ENCODE measurements at regions not wholly inside any gene's neighbourhood (a gene's known extent, or its start where the extent isn't known, plus 50 kb on each side); places are given as distances from the start of the nearest gene placed in this dataset.

DNA sequence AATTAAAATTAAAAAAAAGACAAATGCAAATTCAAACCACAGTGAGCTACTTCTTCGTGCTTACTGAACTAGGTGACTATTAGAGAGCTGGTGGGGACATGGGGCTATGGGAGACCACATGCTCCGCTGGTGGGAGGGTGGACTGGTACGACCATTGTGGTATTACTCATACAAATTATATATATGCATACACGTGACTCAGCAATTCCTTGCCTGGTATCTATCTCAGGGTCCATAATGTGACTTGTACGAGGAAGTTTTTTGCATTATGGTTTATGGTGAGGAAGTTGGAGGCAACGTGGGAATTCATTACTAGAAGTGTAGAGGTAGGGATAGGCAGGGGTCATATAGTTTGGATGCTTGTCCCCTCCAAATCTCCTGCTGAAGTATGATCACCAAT, 1112.7 kb downstream of the TYW1 start:
- no peaks in the 10 kb centered on the region for H3K4me1 ChIP-seq (ENCODE audit: insufficient read depth, low read length)
- no peak overlapping the region for H2AFZ ChIP-seq (ENCODE audit: low read depth, low read length)
- no peaks in the 10 kb centered on the region for H3K9me3 ChIP-seq (ENCODE audit: low read length)
- H3K36me3 ChIP-seq (ENCODE audit: insufficient read depth, low read length), result no peaks in the 10 kb centered on the region
- H3K4me3 ChIP-seq (ENCODE audit: low read length), result no peak overlapping the region
- H3K27me3 ChIP-seq (ENCODE audit: insufficient read depth, low read length), result no peaks in the 10 kb centered on the region

DNA sequence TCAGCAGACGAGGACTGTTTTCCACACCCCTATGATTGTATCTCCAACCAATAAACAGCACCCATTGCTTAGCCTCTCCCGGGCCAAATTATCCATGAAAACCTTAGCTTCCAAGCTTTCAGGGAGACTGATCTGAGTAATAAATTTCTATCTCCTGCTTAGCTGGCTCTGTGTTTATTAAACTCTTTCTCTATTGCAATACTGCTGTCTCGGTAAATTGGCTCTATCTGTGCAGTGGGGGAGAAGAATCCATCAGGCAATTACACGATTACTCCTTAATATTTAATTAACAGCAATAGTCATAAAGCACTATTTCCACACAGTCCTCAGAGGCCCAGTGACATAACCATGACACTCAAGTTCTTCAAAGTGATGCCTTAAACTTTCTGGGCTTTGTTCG, 1122.8 kb downstream of the TYW1 start:
- H3K4me3 ChIP-seq (ENCODE audit: low read length), result no peak overlapping the region
- no peak overlapping the region for H2AFZ ChIP-seq (ENCODE audit: low read depth, low read length)
- no peaks in the 10 kb centered on the region for H3K9me3 ChIP-seq (ENCODE audit: low read length)
- no peaks in the 10 kb centered on the region for H3K4me1 ChIP-seq (ENCODE audit: insufficient read depth, low read length)
- H3K27me3 ChIP-seq (ENCODE audit: insufficient read depth, low read length), result no peaks in the 10 kb centered on the region
- H3K36me3 ChIP-seq (ENCODE audit: insufficient read depth, low read length), result no peaks in the 10 kb centered on the region

DNA sequence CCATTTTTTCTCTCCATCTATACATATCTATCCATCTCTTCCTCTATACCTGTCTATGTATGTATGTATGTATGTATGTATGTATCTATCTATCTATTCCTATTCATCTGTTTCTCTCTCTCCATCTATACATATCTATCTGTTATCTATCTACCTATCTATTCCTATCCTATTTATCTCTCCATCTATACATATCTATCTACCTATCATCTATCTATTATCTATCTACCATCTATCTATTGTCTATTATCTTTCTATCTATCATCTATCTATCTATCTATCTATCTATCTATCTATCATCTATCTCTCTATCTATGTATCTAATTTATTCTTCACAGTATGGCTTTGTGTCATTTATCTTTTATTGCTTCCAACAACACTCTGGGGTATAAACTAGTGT, 1124.4 kb downstream of the TYW1 start:
- no peaks in the 10 kb centered on the region for H3K9me3 ChIP-seq (ENCODE audit: low read length)
- no peaks in the 10 kb centered on the region for H3K27me3 ChIP-seq (ENCODE audit: insufficient read depth, low read length)
- H3K4me1 ChIP-seq (ENCODE audit: insufficient read depth, low read length), result no peaks in the 10 kb centered on the region
- H2AFZ ChIP-seq (ENCODE audit: low read depth, low read length), result no peak overlapping the region
- H3K4me3 ChIP-seq (ENCODE audit: low read length), result no peak overlapping the region
- H3K36me3 ChIP-seq (ENCODE audit: insufficient read depth, low read length), result no peaks in the 10 kb centered on the region

DNA sequence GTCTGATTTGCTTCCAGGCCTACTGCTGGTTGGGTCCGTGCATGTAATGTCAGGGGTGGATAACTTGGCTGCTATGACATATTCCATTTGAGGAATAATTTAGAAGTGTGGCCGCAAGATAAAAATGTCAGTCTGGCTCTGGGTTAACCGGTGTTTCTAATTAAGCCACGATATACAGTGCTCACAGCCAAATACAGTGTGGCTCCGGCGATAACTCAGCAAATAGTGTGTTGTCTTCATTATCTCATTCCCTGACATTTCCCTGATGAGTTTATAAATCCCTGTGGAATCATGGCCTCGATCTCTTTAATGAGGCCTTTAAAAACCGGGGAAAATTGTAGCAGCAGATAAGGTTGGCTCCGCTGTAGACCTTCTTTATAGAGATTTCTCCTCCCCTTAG, 1125.0 kb downstream of the TYW1 start:
- Histone ChIP-seq H3K9me3 (ENCODE audit: low read length) (no peaks in the 10 kb centered on the region), H3K36me3 (ENCODE audit: insufficient read depth, low read length) (no peaks in the 10 kb centered on the region), H3K4me1 (ENCODE audit: insufficient read depth, low read length) (no peaks in the 10 kb centered on the region), H2AFZ (ENCODE audit: low read depth, low read length) (no peak overlapping the region), H3K27me3 (ENCODE audit: insufficient read depth, low read length) (no peaks in the 10 kb centered on the region), H3K4me3 (ENCODE audit: low read length) (no peak overlapping the region)

DNA sequence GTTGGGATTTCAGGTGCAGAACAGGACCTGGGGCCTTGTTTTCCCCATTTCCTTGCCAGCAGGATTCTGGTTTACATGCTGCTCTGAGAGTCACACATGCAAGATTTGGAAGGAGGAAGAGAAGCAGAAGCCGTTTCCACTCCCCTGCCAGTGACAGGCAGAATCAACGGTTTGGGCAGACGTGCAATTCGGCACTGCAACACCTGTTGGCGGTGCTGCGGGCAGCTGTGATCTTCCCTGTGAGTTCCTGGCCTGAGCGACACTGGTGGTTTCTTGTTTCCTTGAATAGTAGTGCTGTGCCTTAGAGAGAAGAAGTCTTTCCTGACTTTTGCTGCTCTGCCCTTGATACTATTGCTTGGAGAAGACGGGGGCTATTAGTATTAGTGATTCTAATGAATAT, 1126.2 kb downstream of the TYW1 start:
- no peaks in the 10 kb centered on the region for H3K27me3 ChIP-seq (ENCODE audit: insufficient read depth, low read length)
- no peak overlapping the region for H2AFZ ChIP-seq (ENCODE audit: low read depth, low read length)
- H3K4me1 ChIP-seq (ENCODE audit: insufficient read depth, low read length), result no peaks in the 10 kb centered on the region
- no peak overlapping the region for H3K4me3 ChIP-seq (ENCODE audit: low read length)
- H3K9me3 ChIP-seq (ENCODE audit: low read length), result no peaks in the 10 kb centered on the region
- H3K36me3 ChIP-seq (ENCODE audit: insufficient read depth, low read length), result no peaks in the 10 kb centered on the region

DNA sequence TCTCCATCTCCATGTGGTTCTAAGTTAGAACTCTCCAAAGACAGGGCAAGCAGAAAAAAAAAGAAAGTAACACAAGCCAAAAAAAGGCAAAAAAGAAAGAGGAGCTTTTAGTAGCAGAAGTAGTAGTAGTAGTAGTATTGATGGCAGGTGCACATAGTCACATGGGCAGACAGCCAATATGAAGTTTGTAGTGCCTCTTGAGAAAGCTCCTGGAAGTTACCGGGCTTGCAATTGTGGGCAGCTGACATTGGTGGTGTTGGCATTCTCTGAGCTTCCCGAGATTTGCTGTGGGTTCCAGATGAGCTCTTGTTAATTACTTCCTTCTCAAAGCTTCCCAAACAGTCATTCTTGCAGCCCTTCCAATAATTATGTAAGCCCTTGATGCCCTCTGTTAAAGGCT, 1128.5 kb downstream of the TYW1 start:
- Histone ChIP-seq H3K27me3 (ENCODE audit: insufficient read depth, low read length) (no peaks in the 10 kb centered on the region), H3K36me3 (ENCODE audit: insufficient read depth, low read length) (no peaks in the 10 kb centered on the region), H3K4me3 (ENCODE audit: low read length) (no peak overlapping the region), H3K4me1 (ENCODE audit: insufficient read depth, low read length) (no peaks in the 10 kb centered on the region), H2AFZ (ENCODE audit: low read depth, low read length) (no peak overlapping the region), H3K9me3 (ENCODE audit: low read length) (no peaks in the 10 kb centered on the region)

DNA sequence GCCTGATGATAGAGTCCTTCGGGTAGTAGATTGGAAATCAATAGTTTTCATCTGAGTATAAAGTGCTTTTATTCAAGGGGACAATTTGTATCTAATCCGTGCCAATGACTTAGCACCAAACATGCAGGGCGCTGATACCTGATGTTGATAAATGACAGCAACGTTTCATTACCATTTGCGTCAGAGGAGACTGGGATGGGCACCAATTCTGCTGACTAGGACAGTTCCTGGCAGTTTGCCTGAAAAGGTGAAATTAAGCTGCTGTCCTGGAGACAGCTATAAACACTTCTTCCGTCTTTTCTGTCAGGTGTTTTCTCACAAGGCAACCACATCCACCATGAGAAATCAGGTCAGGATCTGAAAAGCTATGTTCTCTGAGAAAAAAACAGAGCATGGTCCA, 1136.4 kb downstream of the TYW1 start:
- Histone ChIP-seq H3K4me3 (ENCODE audit: low read length) (no peak overlapping the region), H3K4me1 (ENCODE audit: insufficient read depth, low read length) (no peaks in the 10 kb centered on the region), H2AFZ (ENCODE audit: low read depth, low read length) (no peak overlapping the region), H3K9me3 (ENCODE audit: low read length) (no peaks in the 10 kb centered on the region), H3K27me3 (ENCODE audit: insufficient read depth, low read length) (no peaks in the 10 kb centered on the region), H3K36me3 (ENCODE audit: insufficient read depth, low read length) (no peaks in the 10 kb centered on the region)

DNA sequence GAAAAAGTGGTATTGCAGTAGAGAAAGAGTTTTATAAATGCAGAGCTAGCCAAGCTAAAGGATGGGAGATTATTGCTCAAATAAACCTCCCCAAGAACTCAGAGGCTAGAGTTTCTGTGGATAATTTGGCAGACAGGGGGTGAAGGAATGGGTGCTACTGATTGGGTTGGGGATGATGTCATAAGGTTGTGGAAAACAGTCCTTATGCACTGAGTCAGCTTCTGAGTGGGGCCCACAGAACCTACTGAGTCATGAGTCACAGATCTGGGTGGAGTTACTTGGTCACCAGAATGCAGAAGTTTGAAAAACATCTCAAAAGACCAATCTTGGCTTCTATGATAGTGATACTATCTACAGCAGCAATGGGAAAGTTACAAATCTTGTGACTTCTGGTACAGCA, 1146.7 kb downstream of the TYW1 start:
- Histone ChIP-seq H3K27me3 (ENCODE audit: insufficient read depth, low read length) (no peaks in the 10 kb centered on the region), H3K4me3 (ENCODE audit: low read length) (no peak overlapping the region), H2AFZ (ENCODE audit: low read depth, low read length) (no peak overlapping the region), H3K9me3 (ENCODE audit: low read length) (no peaks in the 10 kb centered on the region), H3K36me3 (ENCODE audit: insufficient read depth, low read length) (no peaks in the 10 kb centered on the region), H3K4me1 (ENCODE audit: insufficient read depth, low read length) (no peaks in the 10 kb centered on the region)

DNA sequence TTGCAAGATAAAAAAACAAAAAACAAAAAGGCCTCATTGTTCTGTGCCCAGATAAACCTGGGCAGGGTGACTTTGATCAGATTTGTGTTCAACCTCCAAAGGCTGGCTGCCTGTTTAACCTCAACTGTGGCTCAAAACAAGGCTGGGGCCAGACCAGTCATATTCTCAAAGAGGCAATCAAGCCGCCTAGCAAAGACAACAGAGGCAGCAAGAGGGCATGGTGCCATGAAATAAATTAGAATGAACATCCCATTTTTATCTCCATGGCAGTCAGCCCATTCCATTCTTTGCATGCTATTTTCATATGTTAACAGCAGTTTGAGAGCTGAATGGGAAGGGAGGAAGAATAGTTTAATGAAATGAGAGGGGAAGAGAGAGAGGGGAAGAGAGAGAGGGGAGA, 1150.3 kb downstream of the TYW1 start:
- Histone ChIP-seq H3K4me3 (ENCODE audit: low read length) (no peak overlapping the region), H2AFZ (ENCODE audit: low read depth, low read length) (no peak overlapping the region), H3K9me3 (ENCODE audit: low read length) (no peaks in the 10 kb centered on the region), H3K4me1 (ENCODE audit: insufficient read depth, low read length) (no peaks in the 10 kb centered on the region), H3K36me3 (ENCODE audit: insufficient read depth, low read length) (no peaks in the 10 kb centered on the region), H3K27me3 (ENCODE audit: insufficient read depth, low read length) (no peaks in the 10 kb centered on the region)

DNA sequence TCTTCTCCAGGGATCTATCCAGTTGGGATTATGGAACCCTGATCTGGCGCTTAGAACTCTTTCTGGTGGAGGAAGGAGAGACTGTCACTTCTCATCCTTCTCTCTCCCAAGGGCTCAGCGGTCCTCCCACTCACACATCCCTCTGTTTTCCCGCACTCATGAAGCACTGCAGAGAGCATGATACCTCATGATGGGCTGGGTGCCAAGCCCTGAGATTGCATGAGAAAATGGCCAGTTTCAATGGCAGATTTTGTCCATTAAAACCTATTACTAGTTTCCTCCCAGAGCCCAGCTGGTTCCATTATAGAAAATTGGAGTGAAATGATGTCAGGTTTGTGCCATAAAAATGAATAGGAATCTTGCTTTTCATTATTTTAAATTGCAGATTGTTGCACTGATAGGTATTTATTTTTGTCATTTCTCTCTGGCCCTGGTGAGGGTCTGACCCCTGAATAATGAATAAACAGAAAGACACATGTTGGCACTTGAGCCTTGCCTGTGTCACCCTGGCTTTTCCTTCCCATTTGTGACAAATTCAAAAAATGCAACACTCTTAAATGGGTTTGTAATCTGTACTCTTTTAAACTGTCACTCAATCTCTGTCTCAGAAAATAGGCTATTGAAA, 1151.1 kb downstream of the TYW1 start:
- Histone ChIP-seq H3K36me3 (ENCODE audit: insufficient read depth, low read length) (no peaks in the 10 kb centered on the region), H2AFZ (ENCODE audit: low read depth, low read length) (no peak overlapping the region)

DNA sequence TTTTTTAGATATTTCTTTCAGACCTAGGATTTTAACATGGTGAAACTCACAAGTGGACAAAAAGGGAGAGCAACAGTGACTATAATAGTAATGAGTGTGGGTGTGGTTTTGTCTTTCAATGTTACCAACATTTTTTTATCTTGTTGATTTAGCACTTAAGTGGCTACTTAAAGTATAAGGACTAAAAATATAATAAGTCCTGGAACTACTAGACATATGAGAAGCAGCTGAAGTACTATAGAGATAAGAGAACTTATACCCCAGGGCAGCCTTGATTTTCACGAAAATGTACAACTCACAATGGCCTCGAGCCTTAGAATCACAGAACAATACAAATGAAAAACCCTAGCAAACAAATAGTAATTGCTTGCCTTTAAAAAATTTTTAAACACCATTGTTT, 1151.8 kb downstream of the TYW1 start:
- Histone ChIP-seq H3K9me3 (ENCODE audit: low read length) (no peaks in the 10 kb centered on the region), H2AFZ (ENCODE audit: low read depth, low read length) (no peak overlapping the region), H3K36me3 (ENCODE audit: insufficient read depth, low read length) (no peaks in the 10 kb centered on the region), H3K27me3 (ENCODE audit: insufficient read depth, low read length) (no peaks in the 10 kb centered on the region), H3K4me3 (ENCODE audit: low read length) (no peak overlapping the region), H3K4me1 (ENCODE audit: insufficient read depth, low read length) (no peaks in the 10 kb centered on the region)

More for the DNA sequence above, 1151.1 kb downstream of the TYW1 start:
- H3K4me1 ChIP-seq (ENCODE audit: insufficient read depth, low read length), result no peaks in the 10 kb centered on the region
- no peak overlapping the region for H3K4me3 ChIP-seq (ENCODE audit: low read length)
- no peaks in the 10 kb centered on the region for H3K27me3 ChIP-seq (ENCODE audit: insufficient read depth, low read length)
- H3K9me3 ChIP-seq (ENCODE audit: low read length), result no peaks in the 10 kb centered on the region

DNA sequence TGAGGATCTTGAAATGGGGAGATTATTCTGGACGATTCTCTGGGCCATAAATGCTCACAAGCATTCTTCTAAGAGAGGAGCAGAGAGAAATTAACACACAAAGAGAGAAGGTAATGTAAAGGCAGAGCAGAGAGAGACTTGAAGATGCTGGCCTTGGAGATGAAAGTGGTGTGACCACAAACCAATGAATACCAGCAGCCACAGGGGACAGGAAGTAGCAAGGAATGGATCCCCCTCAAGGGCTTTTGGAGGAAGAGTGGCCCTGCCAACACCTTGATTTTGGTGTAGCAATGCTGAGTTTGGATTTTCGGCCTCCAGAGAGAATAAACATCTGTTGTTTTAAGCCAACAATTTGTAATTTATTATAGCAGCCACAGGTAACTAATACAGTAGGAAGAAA, 1155.6 kb downstream of the TYW1 start:
- no peaks in the 10 kb centered on the region for H3K27me3 ChIP-seq (ENCODE audit: insufficient read depth, low read length)
- no peak overlapping the region for H3K4me3 ChIP-seq (ENCODE audit: low read length)

DNA sequence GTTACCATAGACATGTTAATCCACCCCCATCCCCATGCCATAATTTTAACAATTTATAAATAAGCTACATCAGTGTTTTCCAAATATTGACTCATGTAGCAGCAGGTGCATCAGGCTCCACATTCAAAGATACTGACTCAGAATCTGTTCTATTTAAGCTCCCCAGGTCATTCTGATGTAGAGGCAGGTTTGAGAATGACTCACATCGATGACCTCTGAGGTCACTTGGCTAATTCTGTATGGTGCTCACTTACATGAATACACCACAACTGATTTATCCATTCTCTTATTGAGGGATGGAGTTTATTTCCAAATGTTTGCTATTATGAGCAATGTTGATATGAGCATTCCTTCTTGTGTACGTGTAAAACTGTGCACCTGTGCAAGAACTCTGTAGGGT, 1159.0 kb downstream of the TYW1 start:
- Histone ChIP-seq H3K27me3 (ENCODE audit: insufficient read depth, low read length) (no peaks in the 10 kb centered on the region), H3K4me3 (ENCODE audit: low read length) (no peak overlapping the region), H2AFZ (ENCODE audit: low read depth, low read length) (no peak overlapping the region), H3K9me3 (ENCODE audit: low read length) (no peaks in the 10 kb centered on the region), H3K36me3 (ENCODE audit: insufficient read depth, low read length) (no peaks in the 10 kb centered on the region), H3K4me1 (ENCODE audit: insufficient read depth, low read length) (no peaks in the 10 kb centered on the region)

More for the DNA sequence above, 1155.6 kb downstream of the TYW1 start:
- no peaks in the 10 kb centered on the region for H3K4me1 ChIP-seq (ENCODE audit: insufficient read depth, low read length)
- no peaks in the 10 kb centered on the region for H3K9me3 ChIP-seq (ENCODE audit: low read length)
- no peaks in the 10 kb centered on the region for H3K36me3 ChIP-seq (ENCODE audit: insufficient read depth, low read length)
- no peak overlapping the region for H2AFZ ChIP-seq (ENCODE audit: low read depth, low read length)

DNA sequence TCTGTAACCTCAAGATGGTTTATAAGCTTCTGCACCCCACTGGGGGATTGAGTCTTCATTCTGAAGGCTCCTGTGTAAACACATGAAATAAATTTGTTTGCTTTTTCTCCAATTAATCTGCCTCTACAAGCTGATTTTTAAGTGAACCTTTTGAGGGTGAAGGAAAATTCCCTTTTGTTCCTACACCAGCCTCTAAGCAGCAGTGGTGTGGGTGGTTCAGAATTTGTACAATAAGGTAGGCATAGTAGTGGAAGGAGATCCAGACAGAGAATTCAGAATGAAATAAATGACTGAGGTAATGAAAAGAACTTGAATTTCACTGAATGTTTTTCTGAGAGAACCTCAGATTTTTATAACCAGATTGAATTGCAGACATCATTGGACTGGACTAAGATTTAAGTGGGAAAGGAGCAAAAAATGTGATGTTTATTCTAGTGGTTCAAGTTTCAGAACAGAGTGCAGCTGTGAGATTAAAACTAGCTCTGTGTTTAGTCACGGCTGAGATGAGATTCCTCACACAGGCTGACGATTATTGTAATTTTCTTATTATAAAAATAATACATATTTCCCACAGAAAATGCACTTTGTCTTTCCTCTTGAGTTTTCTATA, 1162.2 kb downstream of the TYW1 start:
- Histone ChIP-seq H3K4me3 (ENCODE audit: low read length) (no peak overlapping the region), H3K4me1 (ENCODE audit: insufficient read depth, low read length) (no peaks in the 10 kb centered on the region), H2AFZ (ENCODE audit: low read depth, low read length) (no peak overlapping the region), H3K27me3 (ENCODE audit: insufficient read depth, low read length) (no peaks in the 10 kb centered on the region), H3K9me3 (ENCODE audit: low read length) (no peaks in the 10 kb centered on the region), H3K36me3 (ENCODE audit: insufficient read depth, low read length) (no peaks in the 10 kb centered on the region)
